Caco-2 (cell line): ENCODE measurements at regions not wholly inside any gene's neighbourhood (a gene's known extent, or its start where the extent isn't known, plus 50 kb on each side); places are given as distances from the start of the nearest gene placed in this dataset.

Experiments
- BruUV-seq: library from RNA; stranded (reverse); fragments of 400-500 nt; replicated peaks from 2 replicates; lab custom pipeline; 2021; lab: Mats Ljungman, UMichigan
- CTCF ChIA-PET: fragments of 300-600 bp; sonication (Branson Sonifier 250); formaldehyde crosslinking; loops from one replicate; lab custom pipeline; 2022; ENCODE audit warnings: antibody characterized with exemption; lab: Charles Lee
- POLR2A ChIA-PET: fragments of 300-600 bp; sonication (Branson Sonifier 250); formaldehyde crosslinking; loops from one replicate; lab custom pipeline; 2022; ENCODE audit warnings: antibody characterized with exemption; lab: Charles Lee
- DNase-seq, 2 experiments: peaks; one replicate each; pipeline versions ENCODE4 v3.0.0 to v3.0.0-alpha.2; 2020 to 2022
- H3K27me3 ChIP-seq: replicated peaks from 2 replicates; pipeline ENCODE4 v1.6.0; 2011; ENCODE audit warnings: low read length; ENCODE audit not compliant: control insufficient read depth, insufficient read depth
- H3K36me3 ChIP-seq: 2 replicates; pipeline ENCODE4 v1.5.1; 2011; ENCODE audit warnings: low read length; ENCODE audit not compliant: control insufficient read depth, insufficient read depth
- H3K4me1 ChIP-seq: fragments of 250-450 bp; sonication (Bioruptor Pico); 2 replicates; pipeline ENCODE4 v1.5.1; 2020; ENCODE audit warnings: mild to moderate bottlenecking
- H3K4me3 ChIP-seq: 2 replicates; pipeline ENCODE4 v1.5.1; 2011; ENCODE audit warnings: low read depth, mild to moderate bottlenecking, control low read depth, low read length
- H3K9me3 ChIP-seq: fragments of 250-450 bp; sonication (Bioruptor Pico); 2 replicates; pipeline ENCODE4 v1.5.1; 2020; ENCODE audit warnings: mild to moderate bottlenecking, moderate library complexity
- H3K27ac Mint-ChIP-seq: one replicate; pipeline ENCODE4 v1.8.0; 2022; ENCODE audit warnings: mixed read lengths; ENCODE audit not compliant: unreplicated experiment
- H3K27me3 Mint-ChIP-seq: one replicate; pipeline ENCODE4 v1.8.0; 2022; ENCODE audit warnings: mixed read lengths; ENCODE audit not compliant: insufficient read depth, unreplicated experiment
- H3K36me3 Mint-ChIP-seq: one replicate; pipeline ENCODE4 v1.8.0; 2022; ENCODE audit warnings: mild to moderate bottlenecking, mixed read lengths; ENCODE audit not compliant: insufficient read depth, unreplicated experiment
- H3K4me1 Mint-ChIP-seq: one replicate; pipeline ENCODE4 v1.8.0; 2022; ENCODE audit warnings: low read depth, mixed read lengths; ENCODE audit not compliant: unreplicated experiment
- H3K4me3 Mint-ChIP-seq: one replicate; pipeline ENCODE4 v1.8.0; 2022; ENCODE audit warnings: mild to moderate bottlenecking, moderate library complexity, mixed read lengths; ENCODE audit not compliant: unreplicated experiment
- H3K9me3 Mint-ChIP-seq: one replicate; pipeline ENCODE4 v1.8.0; 2022; ENCODE audit warnings: mixed read lengths; ENCODE audit not compliant: unreplicated experiment
- CTCF ChIP-seq, 2 experiments: fragments of 200-600 bp in 1 of 2; IDR thresholded peaks; 1 replicate in 1 of 2; 2 replicates in 1 of 2; pipeline versions ENCODE4 v1.5.1 to v1.8.0; 2011 to 2022; ENCODE audit warnings: antibody characterized with exemption in 1 of 2, control low read depth in 1 of 2, inconsistent platforms in 1 of 2, low read depth in 1 of 2, low read length in 1 of 2, mild to moderate bottlenecking in 1 of 2, moderate library complexity in 1 of 2; ENCODE audit not compliant: insufficient read depth in 1 of 2, severe bottlenecking in 1 of 2, unreplicated experiment in 1 of 2
- intact Hi-C: fragments of 100-400 bp; cut with micrococcal nuclease; formaldehyde crosslinking; loops from one replicate; pipeline ENCODE4 v1.10.0; 2022; ENCODE audit not compliant: unreplicated experiment

DNA sequence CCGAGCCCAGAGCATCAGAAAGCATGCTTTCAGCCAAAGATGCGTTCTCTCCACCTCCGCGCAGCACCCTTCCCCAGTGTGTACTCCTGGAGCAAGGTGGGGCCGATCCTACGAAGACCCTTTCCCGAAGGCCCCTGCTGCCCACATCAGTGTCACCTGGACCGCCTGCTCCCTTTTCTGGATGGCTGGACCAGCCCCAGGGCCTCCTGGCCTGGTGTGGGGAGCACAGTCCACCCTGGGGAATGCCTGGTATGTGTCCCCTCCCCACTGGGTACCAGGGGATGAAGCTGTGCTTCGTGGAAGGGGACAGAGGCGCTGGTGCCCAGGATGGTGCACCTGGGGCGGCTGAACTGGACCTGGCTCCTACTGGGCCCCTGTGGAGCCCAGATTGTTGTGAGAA is 173.8 kb downstream of the SEC14L1 start:
- H3K4me1 ChIP-seq: peaks cover 62% of the 10 kb centered on the region
- no peak overlapping the region for H3K4me3 ChIP-seq
- Mint-ChIP-seq H3K4me1 (peaks cover 47% of the 10 kb centered on the region), H3K9me3 (no peaks in the 10 kb centered on the region), H3K36me3 (peaks cover 63% of the 10 kb centered on the region), H3K27me3 (no peaks in the 10 kb centered on the region), H3K4me3 (no peak overlapping the region), H3K27ac (peak overlapping the region; percentile 55)
- TF ChIP-seq CTCF (IDR thresholded peaks at IDR 0.05; ENCODE audit: insufficient read depth in 1 of 2, low read depth in 1 of 2, low read length in 1 of 2, severe bottlenecking in 1 of 2, unreplicated experiment in 1 of 2): no peak
- intact Hi-C loops: no loop called here
- peaks cover 8% of the 10 kb centered on the region for H3K36me3 ChIP-seq
- no peaks in the 10 kb centered on the region for H3K27me3 ChIP-seq
- peak in 1 of 2 experiments; percentile 40 for DNase-seq
- no TSS peak for BruUV-seq
- POLR2A ChIA-PET: no interaction called here
- CTCF ChIA-PET: interaction anchor here (1.0 kb wide), 1 partner anchor 60 kb away, joined by 3 read pairs; no protein-coding TSS in a partner anchor
- no peaks in the 10 kb centered on the region for H3K9me3 ChIP-seq

DNA sequence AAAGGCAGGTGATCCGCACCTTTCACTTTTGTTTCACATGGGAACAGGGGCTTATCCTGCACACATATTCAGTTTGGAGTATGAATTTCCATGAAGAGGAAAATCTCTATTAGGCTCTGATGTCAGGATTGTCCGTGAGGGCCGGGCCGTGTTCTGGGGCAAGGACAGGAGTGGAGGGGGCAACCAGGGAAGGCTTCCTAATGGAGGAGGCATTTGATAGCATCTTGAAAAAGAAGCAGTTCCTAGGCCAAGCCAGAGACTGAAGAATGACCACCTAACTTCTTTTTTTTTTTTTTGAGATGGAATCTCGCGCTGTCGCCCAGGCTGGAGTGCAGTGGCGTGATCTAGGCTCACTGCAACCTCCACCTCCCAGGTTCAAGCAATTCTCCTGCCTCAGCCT is 174.2 kb downstream of the SEC14L1 start:
- H3K4me3 Mint-ChIP-seq: no peak overlapping the region
- no peak for DNase-seq
- H3K9me3 Mint-ChIP-seq: no peaks in the 10 kb centered on the region
- BruUV-seq: no TSS peak
- Histone ChIP-seq H3K27me3 (no peaks in the 10 kb centered on the region), H3K9me3 (no peaks in the 10 kb centered on the region), H3K4me1 (peaks cover 63% of the 10 kb centered on the region), H3K4me3 (no peak overlapping the region), H3K36me3 (peaks cover 8% of the 10 kb centered on the region)
- H3K4me1 Mint-ChIP-seq: peaks cover 49% of the 10 kb centered on the region
- intact Hi-C loops: no loop called here
- H3K36me3 Mint-ChIP-seq: peaks cover 63% of the 10 kb centered on the region
- peak overlapping the region; percentile 55 for H3K27ac Mint-ChIP-seq
- POLR2A ChIA-PET: no interaction called here
- CTCF ChIA-PET: interaction anchor here (1.0 kb wide), 1 partner anchor 61 kb away, joined by 3 read pairs; no protein-coding TSS in a partner anchor
- no peaks in the 10 kb centered on the region for H3K27me3 Mint-ChIP-seq
- no peak for TF ChIP-seq CTCF (IDR thresholded peaks at IDR 0.05; ENCODE audit: insufficient read depth in 1 of 2, low read depth in 1 of 2, low read length in 1 of 2, severe bottlenecking in 1 of 2, unreplicated experiment in 1 of 2)

DNA sequence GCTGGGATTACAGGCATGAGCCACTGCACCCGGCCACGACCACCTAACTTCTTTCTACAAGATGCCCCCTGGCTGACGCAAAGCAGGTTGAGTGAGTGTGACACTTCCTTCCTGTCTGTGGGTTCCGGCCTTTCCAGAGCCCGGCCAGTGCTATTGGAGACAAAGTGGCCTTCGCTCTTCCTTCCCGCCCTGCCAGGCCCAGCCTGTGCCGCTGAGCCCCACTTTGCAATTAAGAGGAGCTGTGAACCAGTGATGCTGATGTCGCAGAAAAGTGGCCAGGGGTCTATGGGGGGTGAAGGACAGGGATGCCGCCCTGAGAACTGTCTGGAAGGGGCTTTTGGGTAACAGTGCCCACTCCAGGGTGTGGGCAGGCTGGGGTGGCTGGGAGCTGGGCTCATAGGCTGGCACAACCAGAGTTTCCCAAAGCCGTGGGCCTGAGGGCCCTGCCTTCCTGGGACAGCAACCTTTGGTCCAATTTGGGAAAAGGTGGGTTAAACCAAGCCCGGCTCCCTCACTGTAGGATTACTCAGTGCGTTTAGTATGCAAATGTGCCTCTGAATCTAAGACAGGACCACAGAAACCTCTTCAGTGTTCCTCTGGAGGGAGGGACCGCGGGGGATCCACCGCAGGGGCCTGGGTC is 174.9 kb downstream of the SEC14L1 start:
- H3K4me1 Mint-ChIP-seq: peaks cover 45% of the 10 kb centered on the region
- peaks cover 56% of the 10 kb centered on the region for H3K36me3 Mint-ChIP-seq
- CTCF ChIA-PET: no interaction called here
- H3K9me3 Mint-ChIP-seq: no peaks in the 10 kb centered on the region
- H3K9me3 ChIP-seq: no peaks in the 10 kb centered on the region
- H3K27me3 Mint-ChIP-seq: no peaks in the 10 kb centered on the region
- POLR2A ChIA-PET: no interaction called here
- H3K4me3 ChIP-seq: no peak overlapping the region
- no peak for TF ChIP-seq CTCF (IDR thresholded peaks at IDR 0.05; ENCODE audit: insufficient read depth in 1 of 2, low read depth in 1 of 2, low read length in 1 of 2, severe bottlenecking in 1 of 2, unreplicated experiment in 1 of 2)
- no TSS peak for BruUV-seq
- intact Hi-C loops: no loop called here
- H3K27me3 ChIP-seq: no peaks in the 10 kb centered on the region
- H3K36me3 ChIP-seq: peaks cover 5% of the 10 kb centered on the region
- H3K27ac Mint-ChIP-seq: peak overlapping the region; percentile 55
- no peak overlapping the region for H3K4me3 Mint-ChIP-seq
- H3K4me1 ChIP-seq: peaks cover 63% of the 10 kb centered on the region
- DNase-seq: peak in 1 of 2 experiments; percentile 26
